GM19023 (cell line): ENCODE measurements at regions not wholly inside any gene's neighbourhood (a gene's known extent, or its start where the extent isn't known, plus 50 kb on each side); places are given as distances from the start of the nearest gene placed in this dataset.
"Not testable (repeated sequence)": the region's sequence is repeated elsewhere in the genome, so short reads cannot be mapped to it uniquely, and the experiment has no call there.

Experiments
- ATAC-seq: cut with Tn5 transposase; IDR thresholded peaks from one replicate; pipeline ENCODE4 v1.9.1; 2021; ENCODE audit warnings: mild to moderate bottlenecking, moderate library complexity; ENCODE audit not compliant: unreplicated experiment

DNA sequence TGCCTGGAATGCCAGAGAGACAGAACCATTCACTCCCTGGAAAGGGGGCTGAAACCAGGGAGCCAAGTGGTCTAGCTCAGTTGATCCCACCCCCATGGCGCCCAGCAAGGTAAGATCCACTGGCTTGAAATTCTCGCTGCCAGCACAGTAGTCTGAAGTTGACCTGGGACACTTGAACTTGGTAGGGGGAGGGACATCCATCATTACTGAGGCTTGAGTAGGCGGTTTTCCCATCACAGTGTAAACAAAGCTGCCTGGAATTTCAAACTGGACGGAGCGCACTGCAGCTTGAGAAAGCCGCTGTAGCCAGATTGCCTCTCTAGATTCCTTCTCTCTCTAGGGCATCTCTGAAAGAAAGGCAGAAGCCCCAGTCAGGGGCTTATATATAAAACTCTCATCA, 310.7 kb upstream of the DPPA4 start:
- ATAC-seq, result no peak

DNA sequence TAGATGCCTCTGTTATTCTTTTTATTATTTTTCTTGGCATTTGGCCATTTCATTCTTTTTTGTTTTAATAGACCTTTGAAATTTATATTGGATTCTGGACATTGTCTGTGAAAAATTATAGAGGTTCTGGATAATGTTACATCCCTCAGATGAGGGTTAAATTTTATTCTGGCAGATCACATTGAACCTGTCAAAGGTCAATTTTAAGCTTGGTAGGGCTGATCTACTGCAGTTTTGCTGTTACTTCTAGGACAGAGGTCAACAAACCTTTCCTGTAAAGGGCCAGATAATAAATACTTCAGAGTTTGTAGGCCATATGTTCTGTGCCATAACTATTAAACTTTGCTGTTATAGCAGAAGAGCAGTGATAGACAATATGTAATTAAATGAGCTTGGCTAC, 318.9 kb upstream of the DPPA4 start:
- ATAC-seq, result no peak

DNA sequence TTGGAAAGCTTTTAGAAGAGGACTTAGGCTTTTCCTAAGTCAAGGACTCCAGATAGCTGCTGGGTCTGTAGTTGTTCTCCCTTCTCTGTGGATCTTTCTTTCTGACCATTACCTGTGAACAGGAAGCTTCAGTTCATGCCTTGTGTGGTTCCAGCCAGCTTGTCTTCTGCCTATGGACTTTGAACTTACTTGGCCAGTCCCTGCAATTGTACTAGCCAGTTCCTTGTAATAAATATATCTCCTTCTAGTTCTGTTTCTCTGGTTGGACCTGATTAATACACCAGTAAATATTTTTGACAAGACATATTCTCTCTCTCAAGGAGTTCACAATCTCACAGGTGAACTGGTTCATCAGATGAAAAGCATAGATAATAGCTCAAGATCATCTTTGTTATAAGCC, 341.3 kb upstream of the DPPA4 start:
- no peak for ATAC-seq

DNA sequence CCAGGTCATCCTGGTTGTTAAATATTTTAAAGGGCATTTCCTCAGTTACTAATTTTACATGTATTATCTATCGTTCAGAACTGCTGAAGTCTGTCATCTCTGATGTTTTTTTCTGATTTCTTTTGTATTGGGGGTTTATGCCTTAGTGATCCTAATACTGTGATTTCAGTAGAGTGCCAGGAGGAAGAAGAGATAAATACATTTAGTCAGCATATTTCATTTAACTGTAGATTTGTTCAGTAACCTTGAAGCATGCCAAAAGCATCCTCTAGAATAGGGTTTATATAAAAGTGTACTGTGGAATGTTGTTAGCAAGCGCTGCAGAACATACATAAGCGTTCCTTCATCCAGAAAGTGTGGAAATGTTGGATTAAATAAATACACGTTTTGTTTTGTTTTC, 342.3 kb upstream of the DPPA4 start:
- no peak for ATAC-seq

DNA sequence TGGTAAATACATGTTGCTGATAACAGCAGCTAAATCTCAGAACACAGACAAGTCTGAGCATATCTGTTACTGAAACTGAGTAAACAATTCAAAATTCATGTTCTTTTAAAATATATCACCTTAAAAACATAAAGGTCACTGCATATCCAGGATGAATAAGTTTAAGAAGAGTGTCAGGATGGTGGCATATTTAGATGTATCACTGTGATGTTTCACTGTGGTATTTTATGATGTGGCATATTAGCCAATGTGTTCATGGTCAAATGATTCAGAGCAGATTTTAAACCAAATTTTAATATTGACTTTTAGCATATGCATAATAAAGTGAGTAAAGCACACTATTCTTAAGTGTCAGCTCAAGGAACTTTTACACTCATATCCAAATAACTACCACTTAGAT, 346.4 kb upstream of the DPPA4 start:
- no peak for ATAC-seq

DNA sequence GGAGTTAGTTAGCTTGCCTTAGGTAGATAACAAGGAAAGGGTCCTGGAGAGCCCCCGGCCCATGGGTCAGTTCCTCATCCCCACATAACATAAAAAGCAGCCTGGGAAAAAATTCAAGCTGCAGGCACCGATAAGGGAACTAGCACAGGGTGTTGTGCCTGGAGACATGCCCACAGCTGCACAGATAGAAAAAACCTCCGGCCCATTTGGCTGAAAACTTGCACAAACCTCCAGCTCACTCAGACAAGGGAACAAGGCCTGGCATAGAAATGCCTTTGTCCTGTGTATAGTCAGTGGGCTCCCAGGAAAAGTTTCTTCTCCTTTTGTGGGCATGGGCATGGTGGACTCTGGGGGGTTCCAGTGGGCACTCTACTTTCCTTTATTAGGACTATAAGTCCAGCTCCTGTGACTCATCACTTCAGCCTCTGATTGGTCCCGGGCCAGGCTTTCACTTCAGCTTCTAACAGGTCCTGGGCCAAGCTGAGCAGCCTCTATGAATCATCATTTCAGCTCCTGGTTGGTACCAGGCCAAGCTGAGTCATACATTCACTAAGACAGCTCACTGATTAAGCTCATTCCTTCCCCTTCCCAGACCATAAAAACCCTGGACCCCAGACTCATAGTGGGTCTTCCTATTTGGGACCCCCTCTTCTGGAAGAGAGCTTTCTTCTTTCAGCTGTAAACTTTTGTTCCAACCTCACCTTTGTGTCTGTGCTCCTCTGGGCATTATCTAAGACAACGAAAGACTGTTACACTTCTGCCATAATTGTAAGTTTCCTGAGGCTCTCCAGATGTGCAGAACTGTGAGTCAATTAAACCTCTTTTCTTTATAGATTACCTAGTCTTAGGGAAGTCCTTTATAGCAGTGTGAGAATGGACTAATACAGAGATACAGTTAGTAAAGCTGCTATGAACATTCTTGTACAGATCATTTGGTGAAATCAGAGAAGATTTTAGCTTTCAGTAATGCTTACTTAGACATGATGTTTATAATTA, 348.0 kb upstream of the DPPA4 start:
- ATAC-seq, result no peak

DNA sequence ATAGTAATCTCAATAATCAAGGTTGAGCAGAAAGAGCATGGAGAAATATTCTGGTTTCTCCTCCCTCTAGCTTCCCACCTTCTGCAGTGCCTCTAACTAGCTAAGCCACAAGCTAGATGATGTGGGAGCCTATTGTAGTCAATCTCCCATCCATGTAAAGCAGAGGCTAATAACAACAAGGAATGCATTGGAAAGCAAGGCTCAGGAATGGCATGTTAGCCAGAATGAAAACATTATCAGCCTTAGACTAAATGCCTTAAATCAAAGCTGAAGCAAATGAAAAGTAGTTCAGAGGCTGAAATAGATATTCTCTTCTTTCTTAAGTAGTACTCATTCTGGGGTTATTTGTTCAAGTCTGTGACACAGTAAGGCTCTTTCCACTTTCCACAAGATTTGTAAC, 350.3 kb upstream of the DPPA4 start:
- ATAC-seq, result no peak

DNA sequence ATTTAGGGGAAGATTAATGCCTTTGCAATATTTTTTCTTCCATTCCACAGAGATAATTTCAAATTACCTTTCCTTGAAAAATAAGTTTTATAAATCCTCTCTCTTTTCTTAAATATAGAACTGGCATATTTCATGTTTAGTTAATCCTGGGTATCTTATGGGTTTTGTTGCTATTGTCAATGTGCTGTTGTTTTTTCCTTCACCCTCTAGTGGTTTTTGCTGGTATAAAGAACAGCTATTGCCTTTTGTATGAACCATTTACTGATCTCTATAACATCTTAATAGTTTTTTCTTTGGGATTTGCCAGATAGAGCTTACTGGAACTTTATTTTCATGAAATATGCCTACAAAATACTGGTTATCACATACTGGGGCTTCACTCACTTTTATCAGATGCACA, 359.6 kb upstream of the DPPA4 start:
- no peak for ATAC-seq

DNA sequence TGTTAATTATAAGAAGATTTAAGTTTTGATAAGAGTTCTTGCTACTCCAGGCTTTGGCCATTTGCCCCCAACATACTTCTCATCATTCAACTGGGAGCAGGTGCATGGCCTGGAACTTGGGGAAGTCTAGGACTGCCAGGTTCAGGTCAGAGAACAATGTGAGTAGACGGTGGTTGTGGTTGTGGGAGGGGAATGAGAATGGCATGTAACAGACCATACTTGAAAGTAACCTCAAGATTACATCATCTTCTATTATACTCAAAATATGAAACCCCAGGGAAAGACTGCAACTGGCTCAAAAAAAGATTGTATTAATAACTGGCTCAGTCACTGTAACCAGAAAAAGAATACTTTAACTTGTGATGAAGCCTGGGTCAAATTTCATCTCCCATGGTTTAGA, 364.9 kb upstream of the DPPA4 start:
- ATAC-seq, result no peak

DNA sequence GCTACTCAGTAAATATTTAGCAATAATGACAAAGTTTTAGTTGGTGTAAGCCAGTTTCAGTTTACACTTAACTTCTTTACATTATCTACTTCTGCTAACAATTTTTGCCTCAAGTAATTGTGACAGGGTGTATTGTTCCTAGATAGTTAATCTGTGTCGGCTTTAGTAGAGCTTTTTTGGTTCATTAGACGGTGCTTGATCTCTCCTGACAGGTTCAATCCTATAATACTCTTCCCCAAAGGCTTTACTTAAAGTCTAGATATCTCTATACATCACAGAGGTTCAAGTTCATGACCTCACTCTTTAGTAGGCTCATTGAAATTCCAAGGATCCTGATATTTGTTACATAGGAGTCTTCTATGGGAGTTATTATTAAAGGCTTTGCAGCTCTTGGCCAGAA, 365.6 kb upstream of the DPPA4 start:
- no peak for ATAC-seq

DNA sequence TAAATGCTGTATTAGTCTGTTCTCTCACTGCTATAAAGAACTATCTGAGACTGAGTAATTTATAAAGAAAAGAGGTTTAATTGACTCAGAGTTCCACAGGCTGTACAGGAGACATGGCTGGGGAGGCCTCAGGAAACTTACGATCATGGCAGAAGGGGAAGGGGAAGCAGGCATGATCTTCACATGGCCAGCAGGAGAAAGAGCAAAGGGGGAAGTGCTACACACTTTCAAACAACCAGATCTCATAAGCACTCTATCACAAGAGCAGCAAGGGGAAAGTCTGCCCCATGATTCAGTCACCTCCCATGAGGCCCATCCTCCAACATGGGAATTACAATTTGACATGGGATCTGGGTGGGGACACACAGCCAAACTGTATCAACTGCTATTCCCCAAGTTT, 367.8 kb upstream of the DPPA4 start:
- ATAC-seq, result not testable (repeated sequence)

DNA sequence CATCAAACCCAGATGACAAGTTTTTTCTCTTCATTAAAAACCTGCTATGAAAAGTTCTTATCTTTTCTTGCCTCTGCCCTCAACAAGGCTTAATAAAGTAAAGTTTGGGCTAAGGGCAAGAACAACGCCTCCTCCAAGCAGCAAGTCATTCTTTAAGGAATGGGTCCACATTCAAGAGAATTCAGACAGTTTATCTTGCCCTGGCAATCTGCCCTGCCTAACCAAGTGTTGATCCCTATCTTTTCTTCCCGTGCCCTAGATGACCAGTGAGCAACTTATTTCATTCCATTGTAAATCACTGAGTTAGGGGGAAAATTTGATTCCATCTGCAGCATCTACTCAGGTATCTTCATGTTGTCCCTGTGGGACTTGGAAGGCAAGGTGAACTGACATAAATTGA, 370.3 kb upstream of the DPPA4 start:
- no peak for ATAC-seq

DNA sequence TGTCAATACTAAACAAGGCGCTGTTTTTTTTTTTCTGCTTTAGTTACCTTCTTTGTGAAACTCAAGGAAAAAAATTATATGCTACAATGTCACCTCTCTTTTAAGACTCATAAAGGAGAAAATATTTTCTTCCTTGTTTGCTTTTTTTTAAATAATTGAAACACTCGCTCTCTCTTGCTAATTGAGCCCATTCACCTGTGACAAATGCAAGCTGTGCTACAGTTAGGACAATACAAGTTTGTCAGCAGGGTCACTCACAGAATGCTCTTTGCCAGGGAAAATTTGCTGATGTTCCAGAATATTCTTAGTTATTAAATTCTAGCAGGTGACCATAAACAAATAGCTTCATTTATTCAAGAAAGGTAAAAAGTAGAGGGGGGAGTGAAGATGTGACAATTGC, 375.9 kb upstream of the DPPA4 start:
- ATAC-seq, result no peak

DNA sequence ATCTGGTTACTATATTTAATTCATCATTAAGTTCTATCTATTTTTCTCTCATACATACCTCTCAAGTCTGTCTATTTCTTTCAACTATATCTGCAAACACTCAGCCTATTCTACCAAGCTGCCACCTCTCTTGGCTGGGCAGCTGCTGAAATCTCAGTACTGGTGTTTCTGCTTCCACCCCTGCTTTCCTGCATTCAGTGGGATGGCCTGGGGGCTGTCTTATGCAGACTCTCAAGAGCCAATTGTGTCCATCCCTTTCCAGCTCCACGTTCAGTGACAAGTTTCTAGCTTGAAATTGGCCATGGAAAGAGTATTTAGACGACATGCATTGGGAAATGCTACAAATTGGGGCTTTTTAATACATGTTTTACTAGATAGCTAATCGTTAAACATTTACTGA, 378.4 kb upstream of the DPPA4 start:
- ATAC-seq, result no peak

DNA sequence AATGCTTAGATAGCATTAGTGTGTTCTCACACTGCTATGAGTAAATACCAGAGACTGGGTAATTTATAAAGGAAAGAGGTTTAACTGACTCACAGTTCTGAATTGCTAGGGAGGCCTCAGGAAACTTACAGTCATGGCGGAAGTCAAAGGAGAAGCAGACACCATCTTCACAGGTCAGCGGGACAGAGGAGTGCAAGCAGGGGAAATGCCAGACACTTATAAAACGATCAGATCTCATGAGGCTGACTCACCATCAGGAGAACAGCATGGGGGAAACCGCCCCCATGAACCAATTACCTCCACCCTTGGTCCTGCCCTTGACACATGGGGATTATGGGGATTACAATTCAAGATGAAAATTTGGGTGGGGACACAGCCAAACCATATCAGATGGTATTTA, 381.5 kb upstream of the DPPA4 start:
- ATAC-seq, result no peak

DNA sequence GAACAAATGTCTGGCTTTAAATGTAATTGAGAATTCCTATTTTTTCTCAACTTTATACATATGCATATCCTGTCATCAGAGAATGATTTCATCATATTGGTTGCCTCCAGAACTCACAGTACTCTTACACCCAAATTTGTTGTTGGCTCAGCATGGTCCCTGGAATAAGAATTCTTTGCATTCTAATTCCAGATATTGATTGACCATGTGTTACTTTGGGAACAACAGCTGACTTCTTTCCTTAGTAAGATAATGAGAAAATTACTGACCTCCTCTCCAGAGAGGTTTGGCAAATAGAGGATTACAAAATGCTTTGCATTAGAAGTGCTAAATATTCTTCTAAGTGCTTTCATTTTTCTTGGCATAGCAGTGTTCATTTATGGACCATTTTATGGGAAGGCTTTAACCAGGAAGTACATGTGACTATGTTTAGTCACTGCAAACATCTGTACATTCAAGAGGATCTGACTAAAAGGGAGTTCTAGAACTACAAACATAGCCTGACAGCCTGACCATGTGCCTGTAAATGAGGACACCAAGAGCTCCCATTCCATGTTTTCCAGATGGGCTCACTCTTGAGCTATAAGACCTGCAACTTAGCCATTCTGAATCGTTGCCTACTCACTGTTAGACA, 391.6 kb upstream of the DPPA4 start:
- no peak for ATAC-seq

DNA sequence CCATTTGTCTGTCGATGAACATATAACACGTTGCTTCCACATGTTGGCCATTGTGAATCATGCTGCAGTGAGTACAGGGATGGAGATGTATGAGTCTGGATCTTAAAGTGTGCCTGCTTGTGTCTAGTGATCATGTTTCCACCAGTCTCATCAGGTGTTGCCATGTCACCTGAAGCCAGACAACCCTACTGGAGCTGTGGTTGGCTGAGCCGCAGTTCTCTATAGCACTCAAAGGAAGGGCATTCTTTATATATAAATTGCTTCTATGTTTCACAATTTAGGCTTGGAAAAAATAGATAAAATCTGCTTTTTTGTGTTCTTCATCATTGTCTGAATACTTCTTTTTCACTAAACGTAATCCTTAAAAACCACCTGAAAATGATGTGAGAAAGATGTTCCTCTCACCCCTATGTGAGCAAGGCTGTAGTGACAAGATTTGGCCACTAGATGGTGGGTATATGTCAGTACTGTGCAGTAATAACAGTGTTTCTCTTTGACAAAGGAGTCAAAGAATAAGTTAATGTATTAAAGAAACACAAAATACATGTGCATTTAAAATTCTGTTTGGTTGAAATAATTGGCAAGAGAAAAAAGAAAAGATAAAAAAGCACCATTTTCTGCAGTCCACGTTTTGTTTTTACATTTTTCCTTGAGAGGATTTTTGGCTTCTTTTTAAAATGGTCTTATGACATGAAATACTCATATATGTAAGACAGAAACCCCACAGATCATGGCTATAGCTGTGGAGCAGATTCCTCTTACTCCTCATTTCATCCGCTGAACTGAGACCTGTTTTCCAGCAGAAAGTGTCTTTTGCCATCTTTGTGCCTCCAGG, 394.5 kb upstream of the DPPA4 start:
- ATAC-seq, result peak; percentile 95

DNA sequence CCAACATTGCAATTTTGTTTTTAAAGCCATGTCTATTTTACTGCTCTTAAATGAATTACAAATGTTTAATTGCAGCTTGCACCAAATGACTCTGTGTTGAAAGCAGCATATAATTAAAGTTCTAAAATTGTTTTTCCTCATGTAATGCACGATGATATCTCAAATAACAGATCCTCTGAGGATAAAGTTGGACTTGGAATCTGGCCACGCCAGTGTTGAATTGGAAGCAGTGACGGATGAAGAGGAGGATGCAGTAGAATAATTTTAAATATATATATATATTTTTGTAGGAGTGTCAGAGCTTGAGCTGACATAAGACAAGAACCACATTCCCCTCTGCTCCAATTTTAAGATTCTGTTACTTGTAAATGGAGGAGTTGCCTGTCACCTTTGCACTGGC, 406.6 kb upstream of the DPPA4 start:
- no peak for ATAC-seq

DNA sequence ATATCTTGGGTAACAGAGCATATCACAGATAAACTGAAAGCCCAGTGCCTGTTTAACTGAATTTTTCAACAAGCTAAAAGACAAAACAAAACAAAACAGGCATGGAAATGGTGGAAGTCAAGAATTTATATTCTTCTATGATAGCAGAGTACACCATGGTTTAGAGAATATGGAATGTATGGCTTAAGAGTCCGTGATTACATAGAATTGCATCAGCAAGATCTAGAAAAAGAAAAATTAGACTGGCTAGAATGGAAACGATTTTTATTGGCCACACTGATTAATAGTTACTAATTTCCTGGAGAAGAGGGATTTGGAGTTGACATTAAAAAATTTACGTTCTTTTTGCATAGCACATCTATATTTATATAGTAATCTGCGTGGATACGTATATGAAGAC, 435.2 kb upstream of the DPPA4 start:
- no peak for ATAC-seq

DNA sequence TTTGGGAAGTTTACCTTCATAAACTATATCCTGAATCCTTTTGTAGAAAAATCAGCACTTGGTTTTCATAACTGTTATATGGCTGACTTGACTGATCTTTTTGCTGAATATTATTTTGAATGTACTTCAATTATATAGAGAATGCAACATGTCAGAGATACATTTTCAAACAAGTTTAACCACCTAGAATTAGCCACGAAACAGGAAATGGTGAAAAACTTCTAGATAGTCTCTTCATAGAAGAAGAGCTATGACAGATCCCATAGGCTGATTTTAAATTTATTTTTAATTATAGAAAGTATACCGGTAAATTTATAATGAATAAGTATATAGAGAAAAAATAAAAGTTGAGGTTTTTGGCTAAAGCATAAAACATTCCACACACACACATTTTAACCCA, 436.8 kb upstream of the DPPA4 start:
- no peak for ATAC-seq

DNA sequence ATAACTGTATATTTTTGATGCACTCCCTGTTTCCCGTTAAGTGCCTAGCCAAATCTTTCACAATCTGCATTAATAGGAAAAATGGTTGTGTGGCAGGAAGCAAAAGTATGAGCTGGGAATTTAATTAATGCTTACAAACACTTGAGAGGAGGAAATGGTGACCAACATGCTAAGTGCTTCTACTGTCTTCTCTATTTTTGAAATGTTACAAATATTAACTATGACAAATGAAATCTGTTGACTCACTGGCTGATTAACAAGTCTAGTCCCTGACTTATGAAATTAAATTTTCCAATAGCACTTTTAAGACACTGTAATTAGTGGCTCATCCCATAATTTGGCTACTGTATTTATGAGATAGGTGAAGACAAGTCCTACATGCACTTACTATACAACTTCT, 446.9 kb upstream of the DPPA4 start:
- ATAC-seq, result no peak
